ENCODE measurements at regions not wholly inside any gene's neighbourhood (a gene's known extent, or its start where the extent isn't known, plus 50 kb on each side); places are given as distances from the start of the nearest gene placed in this dataset.
"Not testable (repeated sequence)": the region's sequence is repeated elsewhere in the genome, so short reads cannot be mapped to it uniquely, and the experiment has no call there.

DNA sequence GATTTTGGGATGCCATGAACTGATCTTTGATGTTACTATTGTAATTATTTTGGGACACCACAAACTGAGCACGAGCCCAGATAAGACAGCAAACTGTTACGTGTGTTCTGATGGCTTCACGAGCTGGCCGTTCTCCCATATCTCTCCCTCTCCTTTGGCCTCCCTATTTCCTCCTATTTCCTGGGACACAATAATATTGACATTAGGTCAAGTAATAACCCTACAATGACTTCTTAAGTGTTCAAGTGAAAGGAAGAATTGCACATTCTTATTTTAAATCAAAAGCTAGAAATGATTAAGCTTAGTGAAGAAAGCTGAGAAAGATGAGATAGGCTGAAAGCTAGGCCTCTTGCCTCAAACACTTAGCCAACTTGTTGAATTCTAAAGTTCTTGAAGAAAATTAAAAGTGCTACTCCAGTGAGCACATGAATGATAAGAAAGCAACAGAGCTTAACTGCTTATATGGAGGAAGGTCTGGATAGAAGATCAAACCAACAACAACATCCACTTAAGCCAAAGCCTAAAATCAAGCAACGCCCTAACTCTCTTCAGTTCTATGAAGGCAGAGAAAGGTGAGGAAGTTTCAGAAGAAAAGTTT, 247.1 kb downstream of the LRRC70 start:
- no peak for DNase-seq

DNA sequence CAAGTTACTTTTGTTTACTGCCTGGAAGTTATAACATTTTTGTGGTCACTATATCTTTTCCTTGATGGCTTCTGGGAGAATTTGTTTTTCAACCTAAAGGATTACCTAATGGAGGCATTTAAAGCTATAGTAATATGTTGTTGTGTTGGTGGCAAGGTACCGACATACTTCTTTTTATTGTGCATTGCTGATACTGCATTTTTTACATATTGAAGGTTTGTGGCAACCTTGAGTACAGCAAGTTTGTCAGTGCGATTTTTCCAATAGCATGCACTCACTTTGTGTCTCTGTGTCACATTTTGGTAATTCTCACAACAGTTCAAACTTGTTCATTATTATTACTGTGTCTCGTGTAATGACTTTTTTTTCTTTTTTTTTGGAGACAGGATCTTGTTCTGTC, 246.3 kb downstream of the LRRC70 start:
- no peak for DNase-seq

DNA sequence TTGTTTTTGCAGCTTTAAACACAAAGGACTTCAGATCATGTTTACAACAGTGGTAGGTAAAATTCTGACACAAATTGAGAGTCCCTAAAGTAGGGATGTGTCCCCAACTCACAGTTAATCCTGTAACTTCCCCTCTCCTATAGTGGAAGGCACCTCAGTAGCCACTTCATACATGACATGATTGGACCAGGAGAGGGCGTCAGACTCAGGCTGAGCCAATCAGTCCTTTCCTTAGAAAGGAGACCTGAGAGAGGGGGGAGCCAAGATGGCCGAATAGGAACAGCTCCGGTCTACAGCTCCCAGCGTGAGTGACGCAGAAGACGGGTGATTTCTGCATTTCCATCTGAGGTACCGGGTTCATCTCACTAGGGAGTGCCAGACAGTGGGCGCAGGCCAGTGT, 238.4 kb downstream of the LRRC70 start:
- not testable (repeated sequence) for DNase-seq

DNA sequence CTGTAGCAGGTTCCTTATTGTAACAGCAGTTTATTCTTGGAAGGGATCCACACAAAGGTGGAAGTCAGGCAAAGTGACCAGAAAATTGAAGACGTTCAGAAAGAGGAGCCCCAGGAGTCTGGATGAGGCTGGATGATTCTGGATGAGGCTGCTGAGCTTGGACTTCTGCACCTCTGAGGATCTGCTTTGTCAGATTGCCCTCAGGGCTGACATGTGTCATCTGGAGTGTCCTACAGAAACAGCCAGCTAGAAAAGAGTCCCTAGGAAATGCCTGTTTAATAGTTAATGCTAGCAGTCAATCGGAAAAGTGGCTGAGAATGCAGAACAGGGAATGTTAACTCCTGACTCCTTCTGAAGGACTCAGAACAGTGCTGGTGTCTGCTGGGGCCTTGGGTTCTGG, 236.4 kb downstream of the LRRC70 start:
- DNase-seq: peak; percentile 27

DNA sequence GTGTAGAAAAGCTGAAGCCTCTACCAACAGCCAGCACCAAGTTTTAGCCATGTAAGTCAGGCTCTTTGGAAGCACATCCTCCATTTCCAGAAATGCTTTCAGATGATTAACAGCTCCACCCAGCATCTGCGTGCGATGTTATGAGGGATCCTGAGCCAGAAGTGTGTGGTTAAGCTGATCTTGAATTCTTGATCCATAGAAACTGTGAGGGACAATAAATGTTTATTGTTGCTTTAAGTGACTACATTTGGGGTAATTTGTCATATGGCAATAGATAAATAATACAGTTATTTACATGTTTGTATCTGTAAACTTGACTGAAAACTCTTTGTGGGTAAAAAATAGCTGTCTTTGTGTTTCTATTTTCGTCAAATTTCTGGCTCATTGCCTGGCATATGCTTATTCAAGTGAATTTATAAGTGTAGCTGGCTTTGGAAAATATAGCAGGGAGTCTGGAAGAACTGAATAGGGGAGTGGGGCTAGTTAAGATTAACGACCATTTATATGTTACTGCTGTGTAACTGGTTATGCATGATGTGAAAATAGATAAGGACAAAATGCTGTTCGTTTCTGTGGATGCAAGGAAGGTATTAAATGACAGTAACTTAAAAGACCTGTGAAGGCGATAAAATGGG, 234.1 kb downstream of the LRRC70 start:
- DNase-seq: no peak

DNA sequence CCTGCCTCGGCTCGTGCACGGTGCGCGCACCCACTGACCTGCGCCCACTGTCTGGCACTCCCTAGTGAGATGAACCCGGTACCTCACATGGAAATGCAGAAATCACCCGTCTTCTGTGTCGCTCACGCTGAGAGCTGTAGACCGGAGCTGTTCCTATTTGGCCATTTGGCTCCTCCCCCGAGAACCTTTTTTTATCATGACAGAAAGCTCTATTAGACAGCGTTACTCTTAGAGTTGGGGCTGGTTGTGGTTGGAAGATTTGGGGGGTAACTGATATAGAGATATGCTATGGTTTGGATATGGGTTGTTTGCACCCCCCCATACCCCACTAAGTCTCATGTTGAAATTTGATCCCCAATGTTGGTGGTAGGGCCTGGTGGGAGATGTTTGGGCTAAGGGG, 226.2 kb downstream of the LRRC70 start:
- not testable (repeated sequence) for DNase-seq

DNA sequence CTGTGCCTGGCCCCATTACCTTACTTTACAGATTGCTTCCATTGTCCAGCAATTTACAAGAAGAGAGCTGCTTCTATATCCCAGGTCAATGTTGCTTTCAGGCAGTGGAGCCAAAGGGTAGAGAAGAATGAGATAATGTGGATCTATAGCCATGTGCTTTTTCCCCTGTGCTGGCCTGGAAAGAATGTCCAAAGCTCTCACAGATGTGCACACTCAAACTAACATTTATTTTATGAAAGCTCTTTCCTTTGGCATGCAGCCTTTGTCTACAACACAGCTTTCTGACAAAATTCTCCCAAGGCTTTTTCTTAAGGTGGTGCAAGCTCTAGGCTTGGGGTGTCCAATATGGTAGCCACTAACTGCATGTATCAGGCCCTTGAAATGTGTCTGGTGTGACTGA, 217.3 kb downstream of the LRRC70 start:
- no peak for DNase-seq

DNA sequence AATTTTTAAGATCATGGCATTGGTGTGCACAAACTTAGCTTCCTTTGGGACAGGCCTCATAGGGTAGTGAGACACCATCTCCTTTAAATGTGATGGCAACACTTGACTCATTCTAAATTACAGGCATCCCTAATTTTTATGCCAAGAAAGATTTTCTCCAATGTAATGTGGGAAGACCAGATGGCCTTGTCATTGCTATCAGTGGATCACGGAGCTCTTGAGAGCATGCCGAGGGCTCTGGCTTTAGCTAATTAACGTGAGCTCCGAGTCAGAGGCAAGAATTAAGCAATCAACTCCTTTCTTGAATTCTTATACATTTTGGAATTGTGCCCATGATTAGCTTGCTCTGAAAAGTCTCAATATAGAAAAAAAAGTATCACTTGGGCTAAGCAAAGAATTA, 215.8 kb downstream of the LRRC70 start:
- DNase-seq: no peak

DNA sequence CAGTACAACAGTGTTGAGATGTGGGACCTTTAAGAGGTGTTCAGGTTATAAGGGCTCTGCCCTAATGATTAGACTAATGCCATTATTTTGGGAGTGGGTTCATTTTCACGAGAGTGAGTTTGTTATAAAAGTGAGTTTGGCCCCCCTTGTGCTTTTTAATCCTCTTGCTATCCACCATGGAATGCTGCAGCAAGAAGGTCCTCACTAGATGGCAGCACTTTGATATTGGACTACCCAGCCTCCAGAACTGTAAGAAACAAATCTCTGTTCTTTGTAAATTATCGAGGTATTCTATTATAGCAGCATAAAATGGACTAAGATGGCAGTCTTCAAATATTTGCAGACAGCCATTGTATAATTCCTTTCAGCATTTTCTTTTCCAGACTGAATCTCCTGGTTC, 212.4 kb downstream of the LRRC70 start:
- DNase-seq: peak; percentile 37

DNA sequence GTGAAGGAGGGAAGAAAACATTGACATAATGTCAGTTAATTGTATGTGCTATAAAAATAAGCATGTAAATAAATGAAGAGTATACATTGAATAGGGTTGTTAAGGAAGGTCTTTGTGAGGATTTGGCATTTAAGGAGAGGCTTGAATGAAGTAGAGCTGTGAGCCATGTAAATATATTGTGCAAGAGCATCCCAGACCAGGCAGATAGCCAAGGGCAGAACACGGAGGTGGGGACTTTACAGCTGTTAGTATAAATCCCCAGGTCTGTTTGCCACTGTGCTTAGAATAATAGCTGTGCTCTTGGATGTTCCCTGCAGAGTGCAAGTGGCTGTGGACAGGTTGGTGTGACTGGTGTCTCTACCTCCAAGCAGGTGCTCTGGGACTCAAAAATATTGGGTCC, 211.7 kb downstream of the LRRC70 start:
- peak; percentile 83 for DNase-seq

DNA sequence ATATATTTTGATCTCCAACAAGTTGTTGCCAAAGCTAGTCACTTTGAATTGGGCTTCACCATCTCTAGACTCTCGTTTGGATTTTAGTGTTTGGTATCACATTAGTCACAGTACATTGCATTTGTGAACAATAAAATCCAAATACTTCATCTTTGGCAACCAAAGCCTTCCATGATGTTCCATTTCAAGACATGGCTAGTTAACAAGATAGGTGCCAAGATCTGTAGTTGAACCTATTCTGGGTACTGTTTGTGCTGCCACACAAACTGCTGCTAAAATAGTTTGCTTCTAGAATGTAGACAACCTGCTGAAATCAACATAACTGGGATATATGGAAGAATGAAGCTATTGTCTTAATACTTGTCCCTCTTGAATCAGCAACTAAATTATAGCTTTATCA, 207.5 kb downstream of the LRRC70 start:
- DNase-seq: no peak

DNA sequence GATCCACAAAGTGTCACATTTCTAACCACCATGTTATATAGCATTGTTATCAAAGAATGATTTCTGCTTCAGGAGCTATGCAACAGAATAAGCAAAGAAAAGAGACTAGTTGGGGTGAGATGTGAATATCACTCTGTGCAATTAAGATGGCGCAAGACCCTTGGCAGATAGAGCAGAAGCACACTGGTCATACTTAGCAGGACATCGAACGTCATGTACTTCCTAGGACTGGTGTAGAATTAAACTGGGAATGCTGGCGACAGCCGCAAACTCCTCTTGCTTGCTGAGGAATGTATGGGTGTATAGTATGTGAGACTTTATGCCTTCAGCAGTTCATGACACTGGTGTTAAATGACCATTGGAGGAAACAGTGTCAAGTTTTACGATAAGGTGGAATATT, 207.0 kb downstream of the LRRC70 start:
- no peak for DNase-seq

DNA sequence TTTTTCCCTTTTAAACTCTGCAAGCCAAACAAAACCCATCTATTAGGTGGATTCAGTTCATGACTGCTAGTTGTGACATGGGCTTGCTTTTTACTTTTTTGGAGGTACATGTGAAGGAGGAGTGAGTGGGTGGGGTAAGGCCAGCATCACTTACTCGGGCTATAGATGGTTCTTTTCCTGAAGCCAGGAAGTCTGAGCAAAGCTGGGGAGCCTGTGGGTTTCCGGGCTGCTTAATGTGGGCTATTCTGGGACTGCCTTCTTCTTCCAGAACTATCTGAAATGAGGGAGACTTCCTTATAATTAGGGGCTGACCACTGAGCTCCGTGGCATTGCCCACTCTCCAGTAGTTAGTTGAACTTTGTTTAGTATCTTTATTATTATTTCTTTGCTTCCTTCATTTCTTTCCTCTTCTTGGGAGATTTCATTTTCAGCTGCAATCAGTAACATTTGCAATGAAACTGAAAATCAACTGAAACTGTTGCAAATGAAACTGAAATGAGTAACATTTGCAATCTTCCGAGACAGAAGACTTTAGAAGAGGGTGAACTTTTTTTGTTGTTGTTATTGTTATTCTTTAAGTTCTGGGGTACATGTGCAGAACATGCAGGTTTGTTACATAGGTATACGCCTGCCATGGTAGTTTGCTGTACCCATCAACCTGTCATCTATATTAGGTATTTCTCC, 204.9 kb downstream of the LRRC70 start:
- DNase-seq: no peak

DNA sequence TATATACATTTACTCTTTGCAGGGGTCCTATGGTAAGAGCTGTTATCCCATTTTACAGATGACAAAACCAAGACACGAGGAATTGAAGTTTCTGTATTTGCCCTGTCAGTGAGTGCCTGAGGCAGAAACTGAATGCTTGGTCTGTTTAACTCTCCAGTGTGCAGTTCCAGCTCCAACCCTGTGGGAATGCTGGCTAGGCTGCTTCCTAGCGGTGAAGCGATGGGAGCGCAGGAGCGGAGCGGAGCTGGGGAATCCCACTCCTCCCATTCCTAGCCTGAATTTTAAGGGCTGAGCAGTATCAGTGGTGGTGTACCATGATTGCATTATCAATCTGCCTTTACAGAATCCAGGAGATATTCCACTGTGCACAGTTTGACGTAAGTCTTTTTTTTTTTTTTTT, 202.3 kb downstream of the LRRC70 start:
- DNase-seq: no peak

DNA sequence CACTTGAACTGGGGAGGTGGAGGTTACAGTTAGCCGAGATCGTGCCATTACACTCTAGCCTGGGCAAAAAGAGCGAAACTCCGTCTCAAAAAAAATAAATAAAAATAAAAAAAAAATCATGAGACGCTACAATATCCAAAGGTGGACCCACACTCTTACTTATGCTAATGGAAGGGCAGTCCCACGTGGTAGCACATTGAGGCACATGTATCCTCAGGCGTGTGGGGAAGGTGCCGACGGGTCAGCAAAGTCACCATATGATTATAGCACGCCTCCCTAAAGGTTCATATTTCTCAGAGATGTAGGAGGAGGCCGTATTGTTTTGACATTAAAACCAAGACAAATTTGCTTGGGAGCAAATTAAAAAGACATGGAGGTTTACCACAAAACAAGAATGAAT, 201.6 kb downstream of the LRRC70 start:
- no peak for DNase-seq

DNA sequence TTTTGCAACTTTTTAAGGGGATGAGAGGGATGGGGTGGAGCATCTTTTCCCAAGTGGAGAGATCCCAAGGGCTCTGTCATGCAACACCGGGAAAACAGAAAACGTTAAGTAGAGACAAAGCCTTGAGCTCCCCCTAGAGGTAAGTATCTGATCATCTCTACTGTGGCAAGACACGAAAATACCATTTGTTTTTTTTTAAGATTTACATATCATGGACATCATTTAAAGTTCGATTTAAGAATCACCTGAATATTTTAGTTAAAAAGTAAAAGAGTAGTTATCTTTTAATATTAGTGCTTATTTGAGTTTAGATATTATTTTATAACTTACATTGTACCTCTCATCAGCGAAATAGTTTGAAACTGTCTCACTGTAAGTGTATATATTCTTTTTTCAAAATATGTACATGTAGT, 200.4 kb downstream of the LRRC70 start:
- peak; percentile 79 for DNase-seq

DNA sequence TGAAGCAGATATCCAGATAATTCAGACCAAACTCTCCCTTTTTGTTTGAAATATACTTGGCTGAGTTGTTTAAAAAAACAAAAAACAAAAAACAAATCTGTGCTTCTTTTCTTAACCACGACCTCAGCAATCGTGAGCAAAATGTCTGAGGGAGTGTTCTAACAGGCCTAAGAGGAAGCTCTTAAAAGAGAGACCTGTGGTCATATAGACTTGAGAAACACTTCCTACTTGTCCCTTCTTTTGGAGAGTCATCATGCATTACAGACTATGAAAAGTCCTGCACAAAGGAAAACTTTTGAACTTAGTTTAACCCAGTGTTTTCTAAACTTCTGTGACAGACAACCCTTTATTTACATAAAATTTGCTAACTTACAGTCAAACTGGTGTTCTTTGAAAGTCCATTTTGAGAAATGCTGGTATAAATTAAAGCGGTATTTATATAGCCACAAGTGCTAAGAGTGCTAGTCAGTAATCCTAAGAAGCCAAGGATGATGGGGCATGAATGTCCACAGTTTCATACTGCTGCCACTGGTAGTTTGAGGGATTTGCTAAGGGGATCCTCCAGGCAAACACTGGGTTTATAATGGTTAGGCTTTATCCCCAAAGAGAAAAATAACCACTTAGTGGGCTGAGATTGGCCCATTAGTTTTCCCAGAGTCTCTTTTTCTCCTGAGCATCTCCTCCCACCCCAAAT, 199.8 kb downstream of the LRRC70 start:
- no peak for DNase-seq

DNA sequence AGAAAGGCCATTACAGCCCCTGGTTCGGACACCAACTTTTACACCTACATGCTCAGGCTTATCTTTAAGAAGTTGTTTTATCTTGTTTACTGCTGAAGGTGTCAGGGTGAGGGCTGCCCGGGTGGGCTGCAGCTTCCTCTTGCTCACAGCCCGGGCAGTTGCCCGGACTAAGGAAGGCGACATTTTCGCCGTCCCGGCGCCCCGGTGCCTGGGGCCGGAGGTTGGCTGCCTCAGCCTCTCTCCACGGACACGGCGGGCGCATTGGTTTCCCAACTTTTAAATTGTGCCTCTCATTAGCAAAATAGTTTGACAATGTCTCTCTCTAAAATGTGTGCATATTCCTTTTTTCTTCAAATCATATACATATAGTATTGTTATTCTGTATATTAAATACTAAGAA, 198.5 kb downstream of the LRRC70 start:
- not testable (repeated sequence) for DNase-seq

DNA sequence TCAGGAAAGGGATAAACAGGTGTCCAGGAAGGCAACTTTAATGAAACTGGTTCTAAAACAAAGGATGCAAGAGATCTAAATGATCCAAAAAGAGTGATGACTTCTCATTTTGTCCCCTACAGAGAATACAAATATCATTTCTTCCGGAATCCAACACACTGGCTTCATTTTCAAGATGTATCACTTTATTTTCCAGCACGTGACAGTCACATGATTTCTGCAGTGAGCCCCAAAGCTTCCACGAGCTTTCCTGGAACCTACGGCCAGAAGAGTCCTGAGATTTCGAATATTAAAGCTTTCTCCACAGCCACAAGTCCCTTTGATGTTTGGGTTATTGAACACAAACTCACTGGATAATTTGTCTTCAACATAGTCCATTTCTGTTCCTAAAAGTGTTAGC, 198.0 kb downstream of the LRRC70 start:
- not testable (repeated sequence) for DNase-seq

DNA sequence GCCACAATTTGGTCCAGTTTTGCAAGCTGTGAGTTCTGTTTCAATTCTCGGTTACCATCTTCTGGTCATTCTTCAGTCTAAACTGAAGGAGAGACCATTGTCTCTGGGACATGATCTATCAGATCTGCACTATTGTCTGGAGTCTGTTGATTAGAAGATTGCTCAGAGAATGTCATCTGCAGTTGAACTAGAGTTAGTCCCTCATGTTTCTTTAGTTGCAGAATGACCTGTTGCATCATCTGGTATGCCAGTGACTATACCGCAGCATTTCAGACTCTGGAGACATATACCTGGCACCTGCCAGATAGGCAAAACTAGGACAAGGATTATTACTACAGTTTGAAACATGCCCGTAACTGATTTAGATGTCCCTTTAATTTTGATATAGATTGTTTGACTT, 194.8 kb downstream of the LRRC70 start:
- DNase-seq: no peak

DNA sequence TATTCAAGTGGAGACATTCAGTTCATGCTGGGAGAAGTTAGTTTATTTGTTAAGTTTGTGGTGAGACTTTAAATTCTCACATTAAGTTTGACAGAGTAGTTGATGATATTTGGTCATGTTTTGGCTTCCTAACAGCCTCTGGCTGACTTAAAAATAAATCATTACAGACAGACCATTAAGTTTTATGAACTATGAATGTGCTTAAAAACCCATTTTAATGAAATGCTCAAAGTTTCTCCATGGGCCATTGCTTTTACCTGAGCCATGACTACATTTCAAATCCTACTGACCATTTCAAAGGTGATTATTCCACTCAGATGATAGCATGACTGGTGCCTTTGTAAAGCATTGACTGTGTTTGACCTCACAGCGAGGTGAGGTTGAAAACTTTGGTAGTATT, 192.7 kb downstream of the LRRC70 start:
- DNase-seq: peak; percentile 6

DNA sequence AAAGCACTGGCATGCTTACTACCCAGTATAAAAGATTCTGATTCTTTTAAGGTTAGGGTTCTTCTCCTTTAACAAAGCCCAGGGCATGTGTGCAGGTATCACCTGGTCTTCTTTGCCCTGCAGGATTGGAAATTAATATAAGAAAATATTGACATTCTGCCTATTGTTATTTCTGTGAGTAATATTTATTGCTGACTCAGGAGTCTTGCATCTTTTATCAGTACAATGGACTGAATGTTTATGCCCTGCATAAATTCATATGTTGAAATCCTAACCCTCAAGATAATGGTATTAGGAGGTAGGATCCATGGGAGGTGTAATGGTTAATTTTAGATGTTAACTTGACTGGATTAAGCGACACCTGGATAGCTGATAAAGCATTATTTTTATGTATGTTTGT, 189.0 kb downstream of the LRRC70 start:
- no peak for DNase-seq

DNA sequence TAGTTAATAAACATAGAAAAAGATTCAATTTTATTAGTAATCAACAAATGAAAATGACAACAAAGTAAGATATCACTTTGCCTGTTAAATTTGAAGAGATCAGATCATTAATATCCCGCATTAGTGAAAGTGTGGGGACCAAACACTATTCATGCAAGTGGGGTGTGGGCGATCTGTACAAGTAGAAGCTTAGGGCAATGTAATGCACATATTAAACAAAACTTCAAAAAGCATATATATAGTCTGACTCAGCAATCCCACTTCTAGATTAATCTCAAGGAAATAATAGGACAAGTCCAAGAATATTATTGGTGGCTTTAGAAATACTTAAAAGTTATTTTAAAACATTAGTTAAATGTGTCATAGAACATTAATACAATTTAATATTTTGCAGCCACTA, 188.5 kb downstream of the LRRC70 start:
- DNase-seq: no peak

DNA sequence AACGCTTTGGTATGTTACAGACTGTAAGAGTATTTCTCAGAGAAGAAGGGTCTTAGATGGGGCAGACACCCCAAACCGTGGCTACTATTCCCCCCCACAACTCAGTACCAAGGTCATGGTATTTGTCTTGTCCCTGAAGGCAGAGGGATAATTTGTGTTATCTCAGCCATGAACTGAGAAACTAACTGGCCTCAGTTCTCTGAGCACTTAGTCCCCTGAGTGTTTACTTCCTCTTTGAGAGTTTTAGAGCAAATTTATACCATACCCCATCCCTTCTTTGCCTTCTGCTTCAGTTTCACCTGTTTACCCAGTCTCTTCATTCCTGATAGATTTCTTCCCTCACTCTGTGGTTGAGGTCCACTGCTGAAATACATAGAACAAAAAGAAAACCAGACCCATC, 183.9 kb downstream of the LRRC70 start:
- no peak for DNase-seq
